ENCODE measurements at regions not wholly inside any gene's neighbourhood (a gene's known extent, or its start where the extent isn't known, plus 50 kb on each side); places are given as distances from the start of the nearest gene placed in this dataset.

DNA sequence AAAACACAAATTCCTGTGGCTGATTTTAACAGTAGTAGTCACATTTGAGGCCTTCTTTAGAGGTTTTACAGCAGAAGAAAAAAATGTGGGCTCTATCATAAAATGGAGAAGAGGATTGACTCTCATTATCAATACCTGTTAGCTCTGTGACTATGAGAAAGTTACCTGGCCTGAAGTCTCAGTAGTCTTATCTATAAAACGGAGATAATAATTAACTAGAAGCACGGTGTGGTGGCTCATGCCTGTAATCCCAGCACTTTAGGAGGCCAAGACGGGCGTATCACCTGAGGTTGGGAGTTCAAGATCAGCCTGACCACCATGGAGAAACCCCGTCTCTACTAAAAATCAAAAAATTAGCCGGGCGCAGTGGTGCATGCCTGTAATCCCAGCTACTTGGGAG, 90.4 kb upstream of the PLPPR4 start (continued):
- TF ChIP-seq RNF2 (IDR thresholded peaks at IDR 0.05; ENCODE audit: borderline replicate concordance, low read depth, low read length, missing control alignments, poor library complexity, severe bottlenecking) (no peak), ZNF274 (IDR thresholded peaks at IDR 0.05; ENCODE audit: borderline replicate concordance, extremely low read depth, low read length) (no peak)
